H1 (cell line): ENCODE measurements at regions not wholly inside any gene's neighbourhood (a gene's known extent, or its start where the extent isn't known, plus 50 kb on each side); places are given as distances from the start of the nearest gene placed in this dataset.

Experiments
- CTCF ChIA-PET: fragments of 300-600 bp; sonication (Branson Sonifier 250); formaldehyde crosslinking; loops from one replicate; lab custom pipeline; 2021; ENCODE audit not compliant: partially characterized antibody; lab: Charles Lee
- POLR2A ChIA-PET: fragments of 300-600 bp; sonication (Branson Sonifier 250); formaldehyde crosslinking; loops from one replicate; lab custom pipeline; 2021; ENCODE audit warnings: inconsistent platforms; ENCODE audit not compliant: partially characterized antibody; lab: Charles Lee
- DNase-seq, 2 experiments: peaks; one replicate each; pipeline versions ENCODE4 v3.0.0 to v3.0.0-alpha.2; 2010 to 2022; ENCODE audit warnings: low spot score in 2 of 2, low read depth in 1 of 2, mixed read lengths in 1 of 2
- FAIRE-seq: peaks from 2 replicates; lab custom pipeline; 2011; peaks lifted over from hg19 to GRCh38; lab: Jason Lieb, UNC
- H2AFZ ChIP-seq: 2 replicates; pipeline ENCODE4 v1.8.1; 2012; ENCODE audit warnings: low read length, inconsistent platforms
- H2AK5ac ChIP-seq: 2 replicates; pipeline ENCODE4 v1.6.1; 2013; ENCODE audit warnings: low read depth, low read length
- H2BK120ac ChIP-seq: replicated peaks from 2 replicates; pipeline ENCODE3; 2013; ENCODE audit warnings: low read depth, low read length, inconsistent platforms
- H2BK12ac ChIP-seq: 2 replicates; pipeline ENCODE4 v1.6.1; 2013; ENCODE audit warnings: low read depth, low read length
- H2BK15ac ChIP-seq: 2 replicates; pipeline ENCODE4 v1.6.1; 2013; ENCODE audit warnings: low read length
- H2BK20ac ChIP-seq: 2 replicates; pipeline ENCODE4 v1.6.1; 2013; ENCODE audit warnings: low read length
- H2BK5ac ChIP-seq: 2 replicates; pipeline ENCODE4 v1.6.1; 2013; ENCODE audit warnings: low read depth, low read length
- H3K14ac ChIP-seq: 2 replicates; pipeline ENCODE4 v1.6.1; 2013; ENCODE audit warnings: inconsistent platforms; ENCODE audit not compliant: insufficient read length
- H3K18ac ChIP-seq: 2 replicates; pipeline ENCODE4 v1.6.1; 2013; ENCODE audit warnings: low read length; ENCODE audit errors: extremely low read depth
- H3K23ac ChIP-seq: 2 replicates; pipeline ENCODE4 v1.6.1; 2013; ENCODE audit warnings: inconsistent platforms; ENCODE audit not compliant: insufficient read length
- H3K23me2 ChIP-seq: 2 replicates; pipeline ENCODE4 v1.6.1; 2013; ENCODE audit warnings: low read depth, low read length
- H3K27ac ChIP-seq: 2 replicates; pipeline ENCODE4 v1.6.1; 2011; ENCODE audit warnings: low read depth, low read length, inconsistent platforms
- H3K27me3 ChIP-seq, 4 experiments: replicated peaks in 1 of 4; 1 replicate in 1 of 4; 2 replicates in 3 of 4; pipeline versions ENCODE4 v1.6.1 to v1.8.1; 2011 to 2013; ENCODE audit warnings: low read length in 3 of 4, mild to moderate bottlenecking in 3 of 4, inconsistent platforms in 2 of 4, mixed read lengths in 2 of 4, moderate library complexity in 1 of 4; ENCODE audit not compliant: control insufficient read depth in 3 of 4, insufficient read depth in 3 of 4; ENCODE audit errors: extremely low read depth in 1 of 4
- H3K36me3 ChIP-seq, 4 experiments: 2 replicates each; pipeline versions ENCODE4 v1.6.1 to v1.8.1; 2011 to 2013; ENCODE audit warnings: mild to moderate bottlenecking in 4 of 4, low read length in 3 of 4, moderate library complexity in 2 of 4, control low read depth in 1 of 4, inconsistent platforms in 1 of 4; ENCODE audit not compliant: insufficient read depth in 4 of 4, control insufficient read depth in 2 of 4
- H3K4ac ChIP-seq: replicated peaks from 2 replicates; pipeline ENCODE3; 2013; ENCODE audit warnings: low read length, low read depth, mixed read lengths, inconsistent platforms; ENCODE audit not compliant: insufficient read length
- H3K4me1 ChIP-seq, 4 experiments: replicated peaks in 1 of 4; 1 replicate in 1 of 4; 2 replicates in 3 of 4; pipeline versions ENCODE4 v1.6.1 to v1.8.1; 2011 to 2013; ENCODE audit warnings: low read length in 3 of 4, inconsistent platforms in 2 of 4, mixed read lengths in 1 of 4; ENCODE audit not compliant: insufficient read depth in 4 of 4, control insufficient read depth in 3 of 4
- H3K4me2 ChIP-seq, 2 experiments: 2 replicates each; pipeline versions ENCODE4 v1.6.1 to v1.8.1; 2011 to 2013; ENCODE audit warnings: low read depth in 2 of 2, low read length in 2 of 2, control low read depth in 1 of 2, inconsistent platforms in 1 of 2, mild to moderate bottlenecking in 1 of 2; ENCODE audit not compliant: insufficient read depth in 1 of 2
- H3K4me3 ChIP-seq, 4 experiments: fragments of 200-600, 300-600 bp in 1 of 4; sonication (generic), shearing (Covaris generic), sonication (Bioruptor Twin) in 1 of 4; 2 replicates each; pipeline versions ENCODE4 v1.5.1 to v1.8.1; 2011 to 2016; ENCODE audit warnings: low read length in 4 of 4, low read depth in 3 of 4, control low read depth in 2 of 4, inconsistent platforms in 2 of 4, mild to moderate bottlenecking in 2 of 4, mixed read lengths in 1 of 4, moderate library complexity in 1 of 4; ENCODE audit not compliant: insufficient read depth in 2 of 4; ENCODE audit errors: extremely low read depth in 1 of 4
- H3K56ac ChIP-seq: replicated peaks from 2 replicates; pipeline ENCODE3; 2013; ENCODE audit warnings: low read depth, mild to moderate bottlenecking, mixed read lengths, low read length, inconsistent platforms; ENCODE audit not compliant: insufficient read length
- H3K79me1 ChIP-seq: 2 replicates; pipeline ENCODE4 v1.6.1; 2013; ENCODE audit warnings: low read depth, low read length, control low read depth
- H3K79me2 ChIP-seq, 2 experiments: 2 replicates each; pipeline versions ENCODE4 v1.6.1 to v1.8.1; 2012 to 2013; ENCODE audit warnings: low read length in 2 of 2, mild to moderate bottlenecking in 2 of 2, inconsistent platforms in 1 of 2; ENCODE audit not compliant: insufficient read depth in 2 of 2, control insufficient read depth in 1 of 2
- H3K9ac ChIP-seq, 4 experiments: replicated peaks in 1 of 4; 1 replicate in 1 of 4; 2 replicates in 3 of 4; pipeline versions ENCODE4 v1.6.1 to v1.8.1; 2011 to 2013; ENCODE audit warnings: low read depth in 3 of 4, low read length in 3 of 4, control low read depth in 2 of 4, mild to moderate bottlenecking in 2 of 4, moderate library complexity in 2 of 4, inconsistent platforms in 1 of 4; ENCODE audit errors: extremely low read depth in 1 of 4
- H3K9me3 ChIP-seq, 2 experiments: 2 replicates each; pipeline versions ENCODE4 v1.6.1 to v1.8.1; 2012 to 2013; ENCODE audit warnings: mild to moderate bottlenecking in 2 of 2, moderate library complexity in 2 of 2, control low read depth in 1 of 2, inconsistent platforms in 1 of 2, low read depth in 1 of 2, low read length in 1 of 2, mixed read lengths in 1 of 2; ENCODE audit not compliant: insufficient read depth in 2 of 2
- H4K20me1 ChIP-seq, 2 experiments: replicated peaks in 1 of 2; 2 replicates each; pipeline versions ENCODE3 to v1.8.1; 2011 to 2013; ENCODE audit warnings: inconsistent platforms in 2 of 2, low read length in 2 of 2, mild to moderate bottlenecking in 1 of 2; ENCODE audit not compliant: insufficient read depth in 2 of 2, control insufficient read depth in 1 of 2
- H4K5ac ChIP-seq: 2 replicates; pipeline ENCODE4 v1.6.1; 2013; ENCODE audit warnings: low read length, low read depth, mixed read lengths, inconsistent platforms; ENCODE audit not compliant: insufficient read length
- H4K8ac ChIP-seq: 2 replicates; pipeline ENCODE4 v1.8.0; 2013; ENCODE audit warnings: mild to moderate bottlenecking, moderate library complexity, low read length, inconsistent platforms; ENCODE audit not compliant: insufficient read depth; ENCODE audit errors: extremely low read depth
- H4K91ac ChIP-seq: replicated peaks from 2 replicates; pipeline ENCODE3; 2013; ENCODE audit warnings: low read length, mixed read lengths, inconsistent platforms; ENCODE audit not compliant: insufficient read length
- BACH1 ChIP-seq: IDR thresholded peaks from 2 replicates; pipeline ENCODE4 v1.6.1; 2012; ENCODE audit warnings: low read length, improper control_type of control experiment
- CTCF ChIP-seq, 3 experiments: IDR thresholded peaks; 1 replicate in 2 of 3; 2 replicates in 1 of 3; pipeline versions ENCODE4 v1.5.1 to v1.6.1; 2011; ENCODE audit warnings: low read length in 3 of 3, mild to moderate bottlenecking in 3 of 3, inconsistent platforms in 2 of 3, low read depth in 1 of 3, moderate library complexity in 1 of 3; ENCODE audit not compliant: insufficient read depth in 1 of 3; ENCODE audit errors: control extremely low read depth in 1 of 3
- EP300 ChIP-seq, 2 experiments: IDR thresholded peaks; 1 replicate in 1 of 2; 2 replicates in 1 of 2; pipeline ENCODE4 v1.6.1; 2011 to 2012; ENCODE audit warnings: low read depth in 2 of 2, low read length in 2 of 2, mild to moderate bottlenecking in 2 of 2, borderline replicate concordance in 1 of 2, inconsistent platforms in 1 of 2, moderate library complexity in 1 of 2
- RAD21 ChIP-seq, 2 experiments: IDR thresholded peaks in 1 of 2; conservative IDR thresholded peaks in 1 of 2; 2 replicates each; pipeline ENCODE4 v1.6.1; 2011; ENCODE audit warnings: low read depth in 2 of 2, low read length in 2 of 2, improper control_type of control experiment in 1 of 2, inconsistent platforms in 1 of 2, mild to moderate bottlenecking in 1 of 2, moderate library complexity in 1 of 2
- WGBS, 2 experiments: shearing (Covaris generic) in 1 of 2; methylation state at CpG; one replicate each; pipeline versions ENCODE4 v1.1.6 to v1.1.7; 2013 to 2015; ENCODE audit warnings: low lambda C conversion rate in 2 of 2, mixed read lengths in 2 of 2, inconsistent platforms in 1 of 2, low coverage in 1 of 2, missing lambda C conversion rate in 1 of 2; ENCODE audit not compliant: insufficient replicate concordance in 2 of 2, insufficient coverage in 1 of 2, insufficient read length in 1 of 2; ENCODE audit errors: extremely low coverage in 1 of 2, missing lambda C conversion rate in 1 of 2; 5-methylcytosine and 5-hydroxymethylcytosine counted together

- Histone ChIP-seq H4K8ac (no peak overlapping the region), H2AK5ac (no peak overlapping the region), H2BK20ac (no peak overlapping the region), H4K20me1 (no peaks in the 10 kb centered on the region), H3K4me3 (no peak overlapping the region), H3K23me2 (no peaks in the 10 kb centered on the region), H2BK5ac (no peak overlapping the region), H3K27me3 (no peaks in the 10 kb centered on the region), H3K4me2 (no peak overlapping the region), H2BK15ac (no peak overlapping the region), H3K18ac (no peak overlapping the region), H2BK12ac (no peak overlapping the region), H3K4ac (no peak overlapping the region), H2BK120ac (no peak overlapping the region), H3K4me1 (no peaks in the 10 kb centered on the region), H3K9ac (no peak overlapping the region), H3K9me3 (no peaks in the 10 kb centered on the region), H3K79me2 (no peaks in the 10 kb centered on the region), H3K27ac (no peak overlapping the region), H4K91ac (no peak overlapping the region), H2AFZ (no peak overlapping the region), H3K79me1 (no peaks in the 10 kb centered on the region), H3K23ac (no peak overlapping the region), H3K56ac (no peak overlapping the region), H3K36me3 (no peaks in the 10 kb centered on the region), H3K14ac (no peak overlapping the region), H4K5ac (no peak overlapping the region)
- DNase-seq: no peak
- CTCF ChIA-PET: interaction anchor here (0.6 to 8.0 kb wide), 21 partner anchors 9 to 983 kb away, joined by 3 to 61 read pairs (median 3); no protein-coding TSS in a partner anchor
- no peak for TF ChIP-seq BACH1
- no peak for TF ChIP-seq EP300 (IDR thresholded peaks at IDR 0.05; ENCODE audit: borderline replicate concordance in 1 of 2, low read depth in 2 of 2, low read length in 2 of 2)
- TF ChIP-seq RAD21 (IDR thresholded peaks at IDR 0.05 in 1 of 2, conservative IDR thresholded peaks at IDR 0.05 in 1 of 2; ENCODE audit: low read depth in 2 of 2, low read length in 2 of 2): peak; percentile 68 to 71
- peak in 2 of 3 experiments; percentile 36 to 60; a peak in 2 of 4 replicates for TF ChIP-seq CTCF (IDR thresholded peaks at IDR 0.05; ENCODE audit: control extremely low read depth in 1 of 3, insufficient read depth in 1 of 3, low read depth in 1 of 3, low read length in 3 of 3)
- POLR2A ChIA-PET: no interaction called here
- peak; percentile 80 for FAIRE-seq
- 39% methylated on average over 3 of the region's 3 CpGs; no CpG with 5 or more reads in 1 of the 2 experiments for WGBS, 2 experiments
Measured at GRCh38 chr14:82009076-82009475, 475.4 kb upstream of the SEL1L start.
